Esophagus muscularis mucosa (tissue), 3 donors: ENCODE measurements at regions not wholly inside any gene's neighbourhood (a gene's known extent, or its start where the extent isn't known, plus 50 kb on each side); places are given as distances from the start of the nearest gene placed in this dataset.

Experiments
- POLR2A ChIP-seq: fragments of 450-650 bp; IDR thresholded peaks from one replicate; pipeline ENCODE4 v1.6.1; 2017; ENCODE audit warnings: antibody characterized with exemption, moderate library complexity, mild to moderate bottlenecking, low read depth
- TF ChIP-seq, protein P1 (sequence below), 3 experiments: fragments of 200-600 bp in 2 of 3; fragments of 450-650 bp in 1 of 3; sonication (generic) in 2 of 3; IDR thresholded peaks; one replicate each; pipeline ENCODE4 v1.5.1; 2017 to 2019; ENCODE audit warnings: antibody characterized with exemption in 3 of 3, mild to moderate bottlenecking in 2 of 3, moderate library complexity in 1 of 3

DNA sequence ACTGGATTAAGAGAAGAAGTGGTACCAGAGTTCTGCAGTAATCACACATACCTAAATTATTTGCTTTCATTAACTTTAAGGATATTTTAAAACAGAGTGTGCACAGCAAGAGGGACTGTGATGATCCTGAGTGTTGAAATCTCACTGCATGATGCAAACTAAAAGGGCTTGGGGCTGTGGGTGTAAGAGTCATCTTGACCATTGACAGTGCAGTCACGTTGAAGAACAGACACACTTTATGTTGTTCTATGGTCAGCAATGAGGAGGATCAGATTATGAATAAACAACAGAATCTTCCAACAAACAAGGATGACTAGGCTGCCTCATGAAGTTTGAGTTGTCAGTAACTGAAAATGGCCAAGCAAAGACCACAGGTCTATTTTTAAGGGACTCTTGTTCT lies 87.2 kb upstream of the GALNT5 start:
- TF ChIP-seq, protein P1, sequence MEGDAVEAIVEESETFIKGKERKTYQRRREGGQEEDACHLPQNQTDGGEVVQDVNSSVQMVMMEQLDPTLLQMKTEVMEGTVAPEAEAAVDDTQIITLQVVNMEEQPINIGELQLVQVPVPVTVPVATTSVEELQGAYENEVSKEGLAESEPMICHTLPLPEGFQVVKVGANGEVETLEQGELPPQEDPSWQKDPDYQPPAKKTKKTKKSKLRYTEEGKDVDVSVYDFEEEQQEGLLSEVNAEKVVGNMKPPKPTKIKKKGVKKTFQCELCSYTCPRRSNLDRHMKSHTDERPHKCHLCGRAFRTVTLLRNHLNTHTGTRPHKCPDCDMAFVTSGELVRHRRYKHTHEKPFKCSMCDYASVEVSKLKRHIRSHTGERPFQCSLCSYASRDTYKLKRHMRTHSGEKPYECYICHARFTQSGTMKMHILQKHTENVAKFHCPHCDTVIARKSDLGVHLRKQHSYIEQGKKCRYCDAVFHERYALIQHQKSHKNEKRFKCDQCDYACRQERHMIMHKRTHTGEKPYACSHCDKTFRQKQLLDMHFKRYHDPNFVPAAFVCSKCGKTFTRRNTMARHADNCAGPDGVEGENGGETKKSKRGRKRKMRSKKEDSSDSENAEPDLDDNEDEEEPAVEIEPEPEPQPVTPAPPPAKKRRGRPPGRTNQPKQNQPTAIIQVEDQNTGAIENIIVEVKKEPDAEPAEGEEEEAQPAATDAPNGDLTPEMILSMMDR (IDR thresholded peaks at IDR 0.05): no peak
- no peak for TF ChIP-seq POLR2A
